A673 (cell line): ENCODE measurements at regions not wholly inside any gene's neighbourhood (a gene's known extent, or its start where the extent isn't known, plus 50 kb on each side); places are given as distances from the start of the nearest gene placed in this dataset.

Experiments
- BruUV-seq: library from RNA; stranded (reverse); fragments of 400-500 nt; replicated peaks from 2 replicates; lab custom pipeline; 2021; lab: Mats Ljungman, UMichigan
- CTCF ChIA-PET: fragments of 300-600 bp; sonication (Branson Sonifier 250); formaldehyde crosslinking; loops from one replicate; lab custom pipeline; 2022; ENCODE audit warnings: antibody characterized with exemption; lab: Charles Lee
- POLR2A ChIA-PET: fragments of 300-600 bp; sonication (Branson Sonifier 250); formaldehyde crosslinking; loops from one replicate; lab custom pipeline; 2022; ENCODE audit warnings: antibody characterized with exemption; ENCODE audit not compliant: low non-redundant PET; lab: Charles Lee
- DNase-seq: peaks from one replicate; pipeline ENCODE4 v3.0.0-alpha.2; 2015; ENCODE audit warnings: low spot score
- H3K27ac ChIP-seq: fragments of 200-600 bp; sonication (generic); 2 replicates; pipeline ENCODE4 v1.5.1; 2016; ENCODE audit warnings: mixed run types, low read depth, mild to moderate bottlenecking, mixed read lengths, antibody characterized with exemption, low read length; ENCODE audit not compliant: poor library complexity, severe bottlenecking
- H3K27me3 ChIP-seq: fragments of 200-600 bp; sonication (generic); replicated peaks from 2 replicates; pipeline ENCODE4 v1.6.1; 2017; ENCODE audit warnings: mixed run types, low read depth, mild to moderate bottlenecking, mixed read lengths, antibody characterized with exemption, low read length; ENCODE audit not compliant: insufficient read depth, poor library complexity
- H3K36me3 ChIP-seq: fragments of 200-600 bp; sonication (generic); 2 replicates; pipeline ENCODE4 v1.6.1; 2016; ENCODE audit warnings: mixed run types, mild to moderate bottlenecking, mixed read lengths, antibody characterized with exemption, low read length; ENCODE audit not compliant: insufficient read depth, poor library complexity, severe bottlenecking
- H3K4me1 ChIP-seq: fragments of 200-600 bp; sonication (generic); 2 replicates; pipeline ENCODE4 v1.6.1; 2017; ENCODE audit warnings: mixed run types, mild to moderate bottlenecking, mixed read lengths, antibody characterized with exemption, low read length; ENCODE audit not compliant: insufficient read depth, poor library complexity, severe bottlenecking
- H3K4me3 ChIP-seq: fragments of 200-600 bp; sonication (generic); 2 replicates; pipeline ENCODE4 v1.5.1; 2016; ENCODE audit warnings: low read depth, mixed run types, mild to moderate bottlenecking, mixed read lengths, low read length; ENCODE audit not compliant: poor library complexity, severe bottlenecking
- H3K9me3 ChIP-seq: fragments of 200-600 bp; sonication (generic); 2 replicates; pipeline ENCODE4 v1.6.1; 2016; ENCODE audit warnings: mixed run types, low read depth, mild to moderate bottlenecking, mixed read lengths, antibody characterized with exemption, low read length; ENCODE audit not compliant: poor library complexity, severe bottlenecking
- EZH2 ChIP-seq: fragments of 200-600 bp; sonication (generic); IDR thresholded peaks from 2 replicates; pipeline ENCODE4 v1.6.1; 2017; ENCODE audit warnings: borderline replicate concordance, low read depth, mild to moderate bottlenecking, mixed read lengths, antibody characterized with exemption, low read length; ENCODE audit not compliant: poor library complexity, severe bottlenecking
- intact Hi-C: fragments of 100-400 bp; cut with micrococcal nuclease; formaldehyde crosslinking; loops from one replicate; pipeline ENCODE4 v1.10.0; 2022; ENCODE audit not compliant: unreplicated experiment
- TF ChIP-seq, protein P1 (sequence below): fragments of 300-800, 200-600 bp; sonication (generic); conservative IDR thresholded peaks from 2 replicates; pipeline ENCODE4 v1.5.1; 2017; ENCODE audit warnings: low read depth, mild to moderate bottlenecking, antibody characterized with exemption, low read length, moderate library complexity, mixed read lengths

DNA sequence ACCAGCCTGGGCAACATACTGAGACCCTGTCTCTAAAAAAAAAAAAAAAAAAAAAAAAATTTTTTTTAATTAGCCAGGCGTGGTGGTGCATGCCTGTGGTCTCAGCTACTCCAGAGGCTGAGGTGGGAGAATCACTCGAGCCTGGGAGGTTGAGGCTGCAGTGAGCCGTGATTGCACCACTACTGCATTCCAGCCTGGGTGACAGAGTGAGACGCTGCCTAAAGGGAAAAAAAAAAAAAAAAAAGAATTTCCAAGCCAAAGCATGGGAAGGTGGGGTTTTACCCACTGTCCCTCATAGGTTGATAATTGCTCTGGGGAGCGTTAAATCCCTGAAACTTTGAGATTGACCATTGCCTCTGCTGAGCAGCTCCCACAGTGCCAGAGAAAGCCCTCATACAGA lies 427.5 kb downstream of the BCOR start:
- BruUV-seq: no TSS peak
- CTCF ChIA-PET: interaction anchor here (0.5 kb wide), 1 partner anchor 36 kb away, joined by 3 read pairs; no protein-coding TSS in a partner anchor
- POLR2A ChIA-PET: no interaction called here
- Histone ChIP-seq H3K9me3 (no peaks in the 10 kb centered on the region), H3K27me3 (no peaks in the 10 kb centered on the region), H3K4me3 (no peak overlapping the region), H3K27ac (no peak overlapping the region), H3K4me1 (peaks cover 5% of the 10 kb centered on the region), H3K36me3 (no peaks in the 10 kb centered on the region)
- TF ChIP-seq EZH2: no peak
- TF ChIP-seq, protein P1, sequence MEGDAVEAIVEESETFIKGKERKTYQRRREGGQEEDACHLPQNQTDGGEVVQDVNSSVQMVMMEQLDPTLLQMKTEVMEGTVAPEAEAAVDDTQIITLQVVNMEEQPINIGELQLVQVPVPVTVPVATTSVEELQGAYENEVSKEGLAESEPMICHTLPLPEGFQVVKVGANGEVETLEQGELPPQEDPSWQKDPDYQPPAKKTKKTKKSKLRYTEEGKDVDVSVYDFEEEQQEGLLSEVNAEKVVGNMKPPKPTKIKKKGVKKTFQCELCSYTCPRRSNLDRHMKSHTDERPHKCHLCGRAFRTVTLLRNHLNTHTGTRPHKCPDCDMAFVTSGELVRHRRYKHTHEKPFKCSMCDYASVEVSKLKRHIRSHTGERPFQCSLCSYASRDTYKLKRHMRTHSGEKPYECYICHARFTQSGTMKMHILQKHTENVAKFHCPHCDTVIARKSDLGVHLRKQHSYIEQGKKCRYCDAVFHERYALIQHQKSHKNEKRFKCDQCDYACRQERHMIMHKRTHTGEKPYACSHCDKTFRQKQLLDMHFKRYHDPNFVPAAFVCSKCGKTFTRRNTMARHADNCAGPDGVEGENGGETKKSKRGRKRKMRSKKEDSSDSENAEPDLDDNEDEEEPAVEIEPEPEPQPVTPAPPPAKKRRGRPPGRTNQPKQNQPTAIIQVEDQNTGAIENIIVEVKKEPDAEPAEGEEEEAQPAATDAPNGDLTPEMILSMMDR: no peak
- DNase-seq: no peak
- intact Hi-C loops: no loop called here

DNA sequence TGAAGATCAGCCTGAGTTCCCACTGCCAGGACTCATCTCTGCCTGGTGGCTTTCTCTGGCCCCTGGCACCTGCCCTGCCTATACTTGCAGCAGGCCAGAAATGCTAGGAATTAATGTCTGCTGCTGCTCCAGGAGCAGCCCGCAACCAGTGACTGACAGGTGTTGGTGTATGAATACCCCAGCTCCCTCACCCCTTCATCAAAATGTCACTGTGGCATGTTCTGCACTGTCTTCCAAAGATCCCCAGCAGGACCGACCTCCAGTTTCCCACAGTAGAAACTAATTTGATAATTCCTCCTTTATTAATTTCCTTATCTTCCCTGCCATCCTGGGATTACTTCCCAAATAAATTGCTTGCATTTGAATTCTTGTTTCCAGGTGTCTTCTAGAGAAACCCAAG lies 425.4 kb downstream of the BCOR start:
- Histone ChIP-seq H3K36me3 (no peaks in the 10 kb centered on the region), H3K9me3 (no peaks in the 10 kb centered on the region), H3K4me3 (no peak overlapping the region), H3K27me3 (no peaks in the 10 kb centered on the region), H3K27ac (no peak overlapping the region), H3K4me1 (peaks cover under 1% of the 10 kb centered on the region)
- ChIA-PET POLR2A (no interaction called here), CTCF (no interaction called here)
- TF ChIP-seq EZH2: no peak
- BruUV-seq: no TSS peak
- intact Hi-C loops: no loop called here
- no peak for DNase-seq

DNA sequence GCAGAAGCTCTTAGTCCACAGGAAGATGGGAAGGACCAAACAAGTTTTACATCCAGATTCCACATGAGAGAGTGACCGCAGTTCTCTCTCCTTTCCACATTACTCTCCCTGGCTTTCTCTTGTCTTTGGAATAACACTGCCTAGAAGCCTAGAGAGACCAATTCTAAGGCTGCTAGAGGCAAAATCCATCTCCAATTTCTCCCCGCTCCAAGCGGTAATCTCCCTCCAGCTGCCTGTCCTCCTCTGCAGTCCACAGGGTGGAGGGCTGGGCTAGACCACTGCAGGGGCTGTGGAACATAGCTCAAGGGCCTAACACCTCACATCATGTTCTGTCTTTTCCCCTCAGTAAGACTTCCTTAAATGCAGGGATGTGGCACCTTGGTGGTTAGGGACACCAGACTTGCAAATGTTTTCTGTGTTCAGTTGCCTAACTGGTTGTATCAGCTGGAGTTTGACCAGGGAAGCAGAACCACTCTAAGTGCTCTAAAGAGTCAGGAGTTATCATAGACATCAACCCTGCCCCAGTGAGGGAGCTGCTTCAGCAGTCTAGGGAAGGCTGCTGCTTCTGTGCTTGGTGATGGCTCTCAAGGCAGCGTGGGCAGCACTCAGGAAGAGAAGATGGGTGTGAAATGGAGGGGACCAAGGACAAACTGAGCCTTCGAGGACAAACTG lies 423.1 kb downstream of the BCOR start:
- BruUV-seq: no TSS peak
- H3K36me3 ChIP-seq: no peaks in the 10 kb centered on the region
- TF ChIP-seq EZH2: no peak
- TF ChIP-seq, protein P1: no peak
- no peak overlapping the region for H3K27ac ChIP-seq
- intact Hi-C loops: no loop called here
- no peaks in the 10 kb centered on the region for H3K27me3 ChIP-seq
- ChIA-PET POLR2A (no interaction called here), CTCF (no interaction called here)
- H3K4me1 ChIP-seq: no peaks in the 10 kb centered on the region
- H3K4me3 ChIP-seq: no peak overlapping the region
- H3K9me3 ChIP-seq: no peaks in the 10 kb centered on the region
- no peak for DNase-seq

DNA sequence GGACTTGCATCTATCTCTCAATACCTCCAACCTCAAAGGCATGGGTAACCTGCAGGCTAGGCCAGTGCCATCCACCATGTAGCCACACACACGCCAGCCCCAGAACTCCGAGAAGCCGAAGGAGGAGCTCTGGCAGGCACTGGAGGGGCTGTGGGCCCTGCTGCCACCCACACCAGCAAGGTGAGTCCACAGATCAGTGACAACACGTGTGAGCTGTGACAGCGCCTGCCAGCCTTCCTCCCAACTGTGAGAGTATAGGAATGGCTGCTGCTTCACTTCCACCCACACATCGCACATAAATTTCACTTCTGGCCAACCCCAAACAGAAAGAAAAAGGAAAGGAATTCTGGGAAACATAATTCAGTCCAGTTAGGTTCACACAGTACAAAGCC lies 422.6 kb downstream of the BCOR start:
- ChIA-PET CTCF (no interaction called here), POLR2A (no interaction called here)
- BruUV-seq: no TSS peak
- H3K4me3 ChIP-seq: no peak overlapping the region
- H3K27ac ChIP-seq: no peak overlapping the region
- DNase-seq: no peak
- no peaks in the 10 kb centered on the region for H3K36me3 ChIP-seq
- H3K9me3 ChIP-seq: no peaks in the 10 kb centered on the region
- H3K27me3 ChIP-seq: no peaks in the 10 kb centered on the region
- no peaks in the 10 kb centered on the region for H3K4me1 ChIP-seq
- intact Hi-C loops: no loop called here
- TF ChIP-seq, protein P1: no peak
